Fibroblast of peridontal ligament (primary cell): ENCODE measurements at regions not wholly inside any gene's neighbourhood (a gene's known extent, or its start where the extent isn't known, plus 50 kb on each side); places are given as distances from the start of the nearest gene placed in this dataset.
"Not testable (repeated sequence)": the region's sequence is repeated elsewhere in the genome, so short reads cannot be mapped to it uniquely, and the experiment has no call there.

Experiments
- DNase-seq: peaks from one replicate; pipeline ENCODE4 v3.0.0-alpha.2; 2010; ENCODE audit errors: extremely low read depth

GRCh38 chr16:48057048-48057447 lies 98.7 kb downstream of the ABCC12 start:
- DNase-seq: no peak

- peak; percentile 66 for DNase-seq
These were observed 100.8 kb downstream of the ABCC12 start for GRCh38 chr16:48054881-48055601.

DNA sequence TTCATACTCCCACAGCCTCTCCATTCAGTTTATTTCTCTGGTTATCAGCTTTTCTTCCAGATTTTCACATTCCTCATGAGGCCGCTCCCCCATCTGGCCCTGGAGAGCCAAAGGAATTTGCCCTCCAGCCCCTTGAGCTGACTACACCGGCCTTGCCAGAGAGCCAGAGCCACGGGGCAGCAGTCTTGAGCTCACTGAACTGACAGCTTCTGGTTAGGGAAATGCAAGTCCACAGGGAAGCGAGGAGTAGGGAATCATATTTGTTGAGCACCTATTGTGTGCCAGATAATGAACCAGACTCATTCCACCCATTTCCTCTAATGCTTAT lies 102.4 kb downstream of the ABCC12 start:
- peak; percentile 26 for DNase-seq

- peak; percentile 6 for DNase-seq
These were observed 102.9 kb downstream of the ABCC12 start for GRCh38 chr16:48052731-48053417.

- no peak for DNase-seq
These were observed 104.9 kb downstream of the ABCC12 start for GRCh38 chr16:48050871-48051270.

DNA sequence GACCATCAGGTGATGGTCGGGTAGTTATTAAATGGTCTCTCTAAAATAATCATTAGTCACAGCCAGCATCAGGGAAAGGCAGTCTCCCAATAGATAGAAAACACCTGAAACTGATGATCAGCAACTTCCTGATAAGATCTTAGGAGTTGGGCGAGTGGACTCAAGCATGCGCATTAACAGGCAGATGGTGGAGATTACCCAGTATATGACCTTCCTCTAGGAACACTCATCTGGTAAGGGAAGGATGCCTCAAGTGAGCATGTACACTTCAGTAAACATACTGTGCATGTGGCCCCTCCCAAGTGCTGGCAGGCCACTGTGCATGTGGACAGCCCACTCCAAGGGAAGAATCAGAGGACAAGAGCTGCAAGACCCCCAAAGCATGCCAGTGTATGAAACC lies 105.9 kb downstream of the ABCC12 start:
- no peak for DNase-seq

- DNase-seq: no peak
These were observed 108.1 kb downstream of the ABCC12 start for GRCh38 chr16:48047720-48048119.

GRCh38 chr16:48047241-48047640 lies 108.6 kb downstream of the ABCC12 start:
- DNase-seq: no peak

- DNase-seq: no peak
These were observed 111.7 kb downstream of the ABCC12 start for GRCh38 chr16:48044117-48044516.

DNA sequence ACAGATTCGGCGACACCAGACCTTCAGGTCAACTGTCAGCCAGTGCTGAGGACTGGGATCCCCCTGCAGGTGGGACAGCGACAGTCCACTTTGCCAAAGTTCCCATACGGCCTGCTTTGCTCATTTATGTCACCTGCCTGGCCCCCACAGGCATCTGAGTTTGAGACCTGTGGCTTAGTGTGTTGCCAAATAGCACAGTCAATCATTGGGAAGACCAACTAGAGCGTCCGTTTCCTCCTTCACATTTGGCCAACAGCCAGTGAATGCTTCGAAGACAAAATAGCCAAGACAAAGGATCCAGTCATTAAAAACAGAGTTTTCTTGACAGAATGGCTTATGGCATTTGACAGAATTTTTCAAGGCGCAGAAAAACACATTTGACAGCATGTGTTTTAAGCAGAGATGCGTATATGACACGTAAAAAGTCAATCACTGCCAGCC lies 113.8 kb downstream of the ABCC12 start:
- no peak for DNase-seq

DNA sequence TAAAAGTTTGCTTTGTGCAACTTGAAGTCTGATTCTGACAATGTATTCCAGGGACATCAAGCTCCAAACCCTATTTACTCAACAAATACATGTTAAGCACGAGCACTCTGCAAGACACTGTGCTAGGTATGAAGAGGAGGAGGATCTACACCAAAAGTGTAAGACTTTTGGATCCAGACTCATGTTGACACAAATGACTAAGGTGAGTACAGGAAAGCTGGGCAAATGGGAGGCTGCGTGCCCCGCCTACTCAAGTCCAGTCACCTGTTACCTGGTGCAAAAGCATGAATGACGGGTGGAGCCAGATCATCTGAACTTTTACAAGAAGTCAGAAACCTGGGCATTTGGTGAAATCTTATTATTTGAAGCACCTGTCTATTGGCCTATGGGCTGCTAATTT lies 120.7 kb downstream of the ABCC12 start:
- no peak for DNase-seq

DNA sequence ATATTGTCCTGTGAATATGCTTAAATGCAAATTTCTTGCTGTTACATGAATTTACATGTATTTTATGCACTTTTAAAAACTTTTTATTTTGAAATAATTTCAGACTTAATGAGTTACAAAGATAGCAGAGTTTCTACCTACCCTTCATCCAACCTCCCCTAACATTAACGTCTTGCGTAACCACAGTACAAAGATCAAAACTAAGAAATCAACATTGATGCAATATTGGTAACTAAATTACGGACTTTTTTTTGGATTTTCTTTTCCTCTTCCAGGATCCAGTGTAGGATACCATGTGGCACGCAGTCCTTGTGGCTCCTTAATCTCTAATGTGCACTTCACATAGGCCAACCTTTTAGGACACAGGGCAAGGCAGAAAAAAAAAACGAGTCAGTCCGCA lies 124.9 kb downstream of the ABCC12 start:
- DNase-seq: no peak

GRCh38 chr16:48029768-48030167 lies 126.0 kb downstream of the ABCC12 start:
- no peak for DNase-seq

GRCh38 chr16:48025359-48025758 lies 130.4 kb downstream of the ABCC12 start:
- DNase-seq: no peak

DNA sequence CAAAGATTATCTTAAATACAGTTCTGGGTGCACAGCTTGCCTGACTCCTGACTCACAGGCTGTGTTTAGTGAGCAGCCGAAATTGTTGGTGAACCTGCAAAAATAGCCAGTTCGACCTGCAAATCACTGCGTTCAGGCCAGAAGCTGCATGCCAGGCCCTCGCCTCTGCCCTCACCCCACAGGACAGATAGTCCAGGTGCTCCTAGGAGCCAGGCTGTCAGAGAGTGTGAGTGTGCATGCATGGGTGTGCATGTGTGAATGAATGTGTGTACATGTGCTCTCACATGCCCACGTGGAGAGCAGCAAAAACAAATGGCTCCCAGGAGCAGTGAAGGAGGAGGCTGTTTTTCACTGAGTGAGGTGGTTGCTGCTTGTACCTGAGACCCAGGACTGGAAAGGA lies 131.8 kb downstream of the ABCC12 start:
- DNase-seq: no peak

DNA sequence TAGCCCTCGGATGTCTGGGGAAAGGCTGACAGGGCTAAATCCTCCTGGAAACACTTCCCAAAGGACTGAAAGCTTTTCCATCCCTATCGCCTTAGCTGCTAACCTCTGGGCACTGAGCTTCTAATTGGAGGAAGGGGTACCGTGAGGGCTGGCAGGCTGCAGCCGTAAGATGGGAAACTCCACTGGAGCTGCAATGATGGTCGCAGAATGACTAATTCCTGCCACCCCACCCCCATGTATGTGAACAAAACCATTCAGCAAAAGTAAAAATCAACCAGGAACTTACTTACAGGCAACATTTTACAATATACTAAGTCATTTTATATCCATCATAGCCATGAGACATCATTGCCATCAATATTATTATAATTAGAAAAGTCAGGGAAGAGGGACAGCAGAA lies 133.3 kb downstream of the ABCC12 start:
- no peak for DNase-seq

- DNase-seq: not testable (repeated sequence)
These were observed 135.2 kb downstream of the ABCC12 start for GRCh38 chr16:48020617-48021016.

GRCh38 chr16:48014349-48015135 lies 141.3 kb downstream of the ABCC12 start:
- DNase-seq: no peak

DNA sequence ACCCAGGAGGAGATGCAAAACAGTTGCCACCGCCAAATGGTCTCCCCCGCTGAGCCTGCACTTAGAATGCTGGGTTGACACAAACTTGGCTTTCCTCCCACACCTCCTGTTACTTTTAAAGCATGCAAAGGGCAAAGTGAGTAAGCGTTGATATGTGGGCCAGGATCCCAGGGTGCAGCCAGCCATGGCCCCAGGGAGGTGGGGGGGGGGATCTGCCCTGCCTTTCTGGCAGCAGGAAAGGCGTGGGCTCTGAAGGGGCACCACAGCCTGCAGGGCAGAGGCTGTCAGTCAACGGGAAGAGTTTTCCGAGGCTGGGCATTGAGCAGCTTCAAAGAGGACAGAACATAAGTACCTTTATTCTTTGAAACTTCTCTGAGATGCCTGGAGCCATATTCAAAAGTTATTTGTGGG lies 142.3 kb downstream of the ABCC12 start:
- no peak for DNase-seq

GRCh38 chr16:48011878-48012658 lies 143.7 kb downstream of the ABCC12 start:
- DNase-seq: no peak

- DNase-seq: no peak
These were observed 144.3 kb downstream of the ABCC12 start for GRCh38 chr16:48011466-48011865.

DNA sequence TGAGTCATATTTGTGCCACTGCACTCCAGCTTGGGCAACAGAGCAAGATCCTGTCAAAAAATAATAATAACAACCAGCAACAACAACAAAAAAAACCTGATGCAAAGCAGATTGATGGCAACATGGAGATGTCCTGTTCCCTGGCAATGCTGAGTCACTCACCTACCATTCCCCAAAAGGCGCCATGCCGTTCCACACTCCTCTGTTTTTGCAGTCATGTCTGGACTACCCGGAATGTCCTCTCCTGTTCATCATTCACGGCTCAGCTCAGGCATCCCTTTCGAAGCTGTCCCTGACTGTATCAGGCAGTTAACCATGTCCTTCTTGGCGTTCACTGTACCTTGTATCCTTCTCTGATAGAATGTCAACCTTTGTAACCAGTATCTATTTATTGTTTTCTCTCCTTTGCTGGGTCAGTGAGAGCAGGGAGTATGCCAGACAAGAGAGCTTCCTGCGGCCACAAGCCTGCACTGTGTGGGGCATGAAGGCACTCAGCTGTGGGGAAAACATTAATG lies 147.7 kb downstream of the ABCC12 start:
- DNase-seq: no peak
